ENCODE measurements at regions not wholly inside any gene's neighbourhood (a gene's known extent, or its start where the extent isn't known, plus 50 kb on each side); places are given as distances from the start of the nearest gene placed in this dataset.

DNA sequence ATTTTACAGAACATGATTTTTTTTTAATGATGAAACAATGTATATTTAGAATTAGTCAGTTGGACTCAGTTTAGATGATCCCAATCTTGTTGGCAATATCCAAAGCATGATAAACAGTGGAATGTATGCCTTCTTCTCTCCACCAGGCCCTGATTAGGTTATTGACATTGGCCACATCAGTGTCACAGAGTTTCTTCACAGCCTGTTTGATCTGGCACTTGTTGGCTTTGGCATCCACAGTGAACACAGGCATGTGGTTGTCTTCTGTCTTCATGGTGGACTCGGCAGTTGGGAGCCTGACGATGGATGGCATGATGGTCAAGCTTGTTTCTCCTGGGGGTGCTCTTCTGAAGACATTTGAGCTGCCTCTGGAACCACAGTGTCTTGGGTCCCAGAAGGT, 317.5 kb downstream of the PMP22 start:
- Histone ChIP-seq H2BK120ac (replicated peaks; ENCODE audit: low read depth, low read length) (no peak overlapping the region), H4K5ac (ENCODE audit: insufficient read length, low read depth, low read length) (no peak overlapping the region), H3K23ac (ENCODE audit: insufficient read length) (no peak overlapping the region), H3K56ac (replicated peaks; ENCODE audit: insufficient read length, low read depth, low read length) (no peak overlapping the region), H4K20me1 (replicated peaks in 1 of 2; ENCODE audit: control insufficient read depth in 1 of 2, insufficient read depth in 2 of 2, low read length in 2 of 2) (no peaks in the 10 kb centered on the region), H2AFZ (ENCODE audit: low read length) (no peak overlapping the region), H2BK15ac (ENCODE audit: low read length) (no peak overlapping the region), H3K4ac (replicated peaks; ENCODE audit: insufficient read length, low read depth, low read length) (no peak overlapping the region), H2BK20ac (ENCODE audit: low read length) (no peak overlapping the region), H3K18ac (ENCODE audit: extremely low read depth, low read length) (no peak overlapping the region), H3K4me2 (ENCODE audit: insufficient read depth in 1 of 2, low read depth in 2 of 2, low read length in 2 of 2) (no peak overlapping the region), H3K27ac (ENCODE audit: low read depth, low read length) (no peak overlapping the region), H4K8ac (ENCODE audit: extremely low read depth, insufficient read depth, low read length) (no peak overlapping the region), H3K9ac (replicated peaks in 1 of 4; ENCODE audit: extremely low read depth in 1 of 4, low read depth in 3 of 4, low read length in 3 of 4) (no peak overlapping the region), H3K79me1 (ENCODE audit: low read depth, low read length) (no peaks in the 10 kb centered on the region), H3K79me2 (ENCODE audit: control insufficient read depth in 1 of 2, insufficient read depth in 2 of 2, low read length in 2 of 2) (no peaks in the 10 kb centered on the region), H2BK5ac (ENCODE audit: low read depth, low read length) (no peak overlapping the region), H3K14ac (ENCODE audit: insufficient read length) (no peak overlapping the region), H3K27me3 (replicated peaks in 1 of 4; ENCODE audit: control insufficient read depth in 3 of 4, extremely low read depth in 1 of 4, insufficient read depth in 3 of 4, low read length in 3 of 4) (no peaks in the 10 kb centered on the region), H2BK12ac (ENCODE audit: low read depth, low read length) (no peak overlapping the region), H2AK5ac (ENCODE audit: low read depth, low read length) (no peak overlapping the region), H3K4me1 (replicated peaks in 1 of 4; ENCODE audit: control insufficient read depth in 3 of 4, insufficient read depth in 4 of 4, low read length in 3 of 4) (no peaks in the 10 kb centered on the region), H3K36me3 (ENCODE audit: control insufficient read depth in 2 of 4, insufficient read depth in 4 of 4, low read length in 3 of 4) (no peaks in the 10 kb centered on the region), H3K23me2 (ENCODE audit: low read depth, low read length) (peaks cover 1% of the 10 kb centered on the region; the same call in 1 of the 2 replicates), H3K9me3 (ENCODE audit: insufficient read depth in 2 of 2, low read depth in 1 of 2, low read length in 1 of 2) (no peaks in the 10 kb centered on the region), H3K4me3 (ENCODE audit: extremely low read depth in 1 of 4, insufficient read depth in 2 of 4, low read depth in 3 of 4, low read length in 4 of 4) (no peak overlapping the region), H4K91ac (replicated peaks; ENCODE audit: insufficient read length, low read length) (no peak overlapping the region)
- 82% methylated on average over 2 of the region's 2 CpGs; no CpG with 5 or more reads in 1 of the 2 experiments for WGBS, 2 experiments (ENCODE audit: extremely low coverage in 1 of 2, insufficient coverage in 1 of 2, insufficient read length in 1 of 2, insufficient replicate concordance in 2 of 2, low coverage in 1 of 2, low lambda C conversion rate in 2 of 2, missing lambda C conversion rate in 1 of 2)
- ChIA-PET CTCF (ENCODE audit: partially characterized antibody) (interaction anchor here (1.0 to 3.4 kb wide), 4 partner anchors 17 to 266 kb away, joined by 3 to 17 read pairs (median 4); no protein-coding TSS in a partner anchor), POLR2A (ENCODE audit: partially characterized antibody) (no interaction called here)
- DNase-seq (ENCODE audit: low read depth in 1 of 2, low spot score in 2 of 2) = no peak
- TF ChIP-seq, protein P1, sequence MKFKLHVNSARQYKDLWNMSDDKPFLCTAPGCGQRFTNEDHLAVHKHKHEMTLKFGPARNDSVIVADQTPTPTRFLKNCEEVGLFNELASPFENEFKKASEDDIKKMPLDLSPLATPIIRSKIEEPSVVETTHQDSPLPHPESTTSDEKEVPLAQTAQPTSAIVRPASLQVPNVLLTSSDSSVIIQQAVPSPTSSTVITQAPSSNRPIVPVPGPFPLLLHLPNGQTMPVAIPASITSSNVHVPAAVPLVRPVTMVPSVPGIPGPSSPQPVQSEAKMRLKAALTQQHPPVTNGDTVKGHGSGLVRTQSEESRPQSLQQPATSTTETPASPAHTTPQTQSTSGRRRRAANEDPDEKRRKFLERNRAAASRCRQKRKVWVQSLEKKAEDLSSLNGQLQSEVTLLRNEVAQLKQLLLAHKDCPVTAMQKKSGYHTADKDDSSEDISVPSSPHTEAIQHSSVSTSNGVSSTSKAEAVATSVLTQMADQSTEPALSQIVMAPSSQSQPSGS (IDR thresholded peaks at IDR 0.05; ENCODE audit: low read length) = no peak
- TF ChIP-seq SIRT6 (IDR thresholded peaks at IDR 0.05; ENCODE audit: low read length) (no peak), BCL11A (IDR thresholded peaks at IDR 0.05; ENCODE audit: low read depth in 2 of 2, low read length in 2 of 2) (no peak)
- no peak for FAIRE-seq

All from H1 (cell line).